Liver (tissue), 8 donors: ENCODE measurements at regions not wholly inside any gene's neighbourhood (a gene's known extent, or its start where the extent isn't known, plus 50 kb on each side); places are given as distances from the start of the nearest gene placed in this dataset. TPM values are rescaled to one million over a fixed set of nuclear protein-coding genes. Genes with fewer than 3 reads are reported as not detected.

Experiments
- DNase-seq: peaks from one replicate; pipeline ENCODE4 v3.0.0-alpha.2; 2017; ENCODE audit warnings: low spot score
- H3K27ac ChIP-seq, 2 donors: one replicate each; pipeline ENCODE4 v1.7.0; 2013; ENCODE audit warnings: inconsistent platforms in 2 of 2, low read length in 2 of 2, control low read depth in 1 of 2, low read depth in 1 of 2, mild to moderate bottlenecking in 1 of 2
- H3K27me3 ChIP-seq, 4 donors: one replicate each; pipeline versions ENCODE4 v1.6.1 to v1.7.0; 2013; ENCODE audit warnings: low read length in 3 of 4, inconsistent platforms in 1 of 4, mild to moderate bottlenecking in 1 of 4, moderate library complexity in 1 of 4; ENCODE audit not compliant: control insufficient read depth in 4 of 4, insufficient read depth in 4 of 4
- H3K36me3 ChIP-seq, 4 donors: one replicate each; pipeline versions ENCODE4 v1.6.1 to v1.7.0; 2013; ENCODE audit warnings: low read length in 3 of 4, mild to moderate bottlenecking in 3 of 4, low read depth in 1 of 4, moderate library complexity in 1 of 4; ENCODE audit not compliant: control insufficient read depth in 4 of 4, insufficient read depth in 3 of 4
- H3K4me1 ChIP-seq, 4 donors: one replicate each; pipeline versions ENCODE4 v1.6.1 to v1.7.0; 2013; ENCODE audit warnings: low read length in 3 of 4, mild to moderate bottlenecking in 3 of 4, moderate library complexity in 1 of 4; ENCODE audit not compliant: control insufficient read depth in 4 of 4, insufficient read depth in 4 of 4
- H3K4me3 ChIP-seq, 3 donors: one replicate each; pipeline versions ENCODE4 v1.6.1 to v1.7.0; 2013; ENCODE audit warnings: low read length in 3 of 3, control low read depth in 1 of 3, low read depth in 1 of 3, mild to moderate bottlenecking in 1 of 3
- H3K9ac ChIP-seq, 2 donors: one replicate each; pipeline ENCODE4 v1.7.0; 2013; ENCODE audit warnings: low read length in 2 of 2, mild to moderate bottlenecking in 2 of 2, moderate library complexity in 2 of 2, control low read depth in 1 of 2, low read depth in 1 of 2
- H3K9me3 ChIP-seq, 4 donors: one replicate each; pipeline versions ENCODE4 v1.6.1 to v1.7.0; 2013; ENCODE audit warnings: low read length in 3 of 4; ENCODE audit not compliant: control insufficient read depth in 4 of 4
- EGR1 ChIP-seq, 2 donors: IDR thresholded peaks; 2 replicates each; pipeline ENCODE4 v1.6.1; 2016 to 2018; ENCODE audit warnings: antibody characterized with exemption in 2 of 2, low read depth in 2 of 2
- FOXA2 ChIP-seq: IDR thresholded peaks from 2 replicates; pipeline ENCODE4 v1.6.1; 2016; ENCODE audit warnings: antibody characterized with exemption
- GABPA ChIP-seq, 2 donors: IDR thresholded peaks in 1 of 2; conservative IDR thresholded peaks in 1 of 2; 2 replicates each; pipeline ENCODE4 v1.6.1; 2016; ENCODE audit warnings: antibody characterized with exemption in 2 of 2, mild to moderate bottlenecking in 1 of 2, moderate library complexity in 1 of 2
- HNF4A ChIP-seq, 2 donors: conservative IDR thresholded peaks; 2 replicates each; pipeline ENCODE4 v1.6.1; 2016; ENCODE audit warnings: antibody characterized with exemption in 2 of 2, mild to moderate bottlenecking in 2 of 2
- MAX ChIP-seq: IDR thresholded peaks from 2 replicates; pipeline ENCODE4 v1.6.1; 2016; ENCODE audit warnings: antibody characterized with exemption
- NR2F2 ChIP-seq: IDR thresholded peaks from 2 replicates; pipeline ENCODE4 v1.6.1; 2016; ENCODE audit warnings: antibody characterized with exemption
- RAD21 ChIP-seq, 2 donors: IDR thresholded peaks; 2 replicates each; pipeline ENCODE4 v1.6.1; 2016; ENCODE audit warnings: antibody characterized with exemption in 2 of 2, mild to moderate bottlenecking in 2 of 2
- RXRA ChIP-seq, 2 donors: IDR thresholded peaks; 2 replicates each; pipeline ENCODE4 v1.6.1; 2017 to 2018; ENCODE audit warnings: antibody characterized with exemption in 2 of 2, mild to moderate bottlenecking in 1 of 2
- SP1 ChIP-seq: IDR thresholded peaks from 2 replicates; pipeline ENCODE4 v1.6.1; 2018; ENCODE audit warnings: antibody characterized with exemption, mild to moderate bottlenecking
- ZBTB33 ChIP-seq: IDR thresholded peaks from 2 replicates; pipeline ENCODE4 v1.6.1; 2016; ENCODE audit warnings: antibody characterized with exemption
- WGBS: extraction: QIAGEN DNeasy Blood & Tissue Kit; methylation state at CpG from one replicate; pipeline ENCODE4 v1.1.7; 2013; 5-methylcytosine and 5-hydroxymethylcytosine counted together
- small RNA-seq: library from RNA; depleted of rRNA; stranded (forward); fragments of <200 nt; gene quantifications from one replicate; pipeline ENCODE3, GENCODE V24; 2014
- donor health status: healthy.
- donor health status: healthy.
- donor health status: healthy.
- donor health status: healthy.

GRCh38 chr12:41634091-41634490, 446.0 kb downstream of the PDZRN4 start:
- H3K36me3 ChIP-seq: no peaks in the 10 kb centered on the region
- H3K27me3 ChIP-seq: peaks cover 0 to 2% (median 0%) of the 10 kb centered on the region in 4 donors
- WGBS: 79% methylated on average over 4 of the region's 4 CpGs
- no peak for DNase-seq
- H3K9ac ChIP-seq: no peak overlapping the region
- H3K9me3 ChIP-seq: peaks cover 0 to 8% (median 0%) of the 10 kb centered on the region in 4 donors
- TF ChIP-seq RXRA (IDR thresholded peaks at IDR 0.05): no peak
- no peak for TF ChIP-seq HNF4A (conservative IDR thresholded peaks at IDR 0.05)
- H3K27ac ChIP-seq: no peak overlapping the region
- H3K4me3 ChIP-seq: no peak overlapping the region
- no peaks in the 10 kb centered on the region for H3K4me1 ChIP-seq

GRCh38 chr12:41629611-41630010, 441.5 kb downstream of the PDZRN4 start:
- no peak overlapping the region for H3K9ac ChIP-seq
- no peak overlapping the region for H3K4me3 ChIP-seq
- H3K27ac ChIP-seq: no peak overlapping the region
- H3K4me1 ChIP-seq: no peaks in the 10 kb centered on the region
- TF ChIP-seq NR2F2 (no peak), GABPA (IDR thresholded peaks at IDR 0.05 in 1 of 2, conservative IDR thresholded peaks at IDR 0.05 in 1 of 2) (no peak), EGR1 (IDR thresholded peaks at IDR 0.05; ENCODE audit: low read depth in 2 of 2) (no peak)
- 91% methylated on average over 1 of the region's 1 CpG for WGBS
- H3K27me3 ChIP-seq: peaks cover 0 to 2% (median 0%) of the 10 kb centered on the region in 4 donors
- H3K9me3 ChIP-seq: peaks cover 0 to 11% (median 0%) of the 10 kb centered on the region in 4 donors
- DNase-seq: no peak
- H3K36me3 ChIP-seq: no peaks in the 10 kb centered on the region

- TF ChIP-seq SP1 (no peak), RAD21 (IDR thresholded peaks at IDR 0.05) (no peak), GABPA (IDR thresholded peaks at IDR 0.05 in 1 of 2, conservative IDR thresholded peaks at IDR 0.05 in 1 of 2) (no peak), RXRA (IDR thresholded peaks at IDR 0.05) (no peak)
- Histone ChIP-seq H3K9me3 (peaks cover 0 to 11% (median 0%) of the 10 kb centered on the region in 4 donors), H3K4me1 (no peaks in the 10 kb centered on the region), H3K36me3 (no peaks in the 10 kb centered on the region), H3K9ac (no peak overlapping the region), H3K27ac (no peak overlapping the region), H3K27me3 (peaks cover 0 to 2% (median 0%) of the 10 kb centered on the region in 4 donors), H3K4me3 (no peak overlapping the region)
- 79% methylated on average over 5 of the region's 5 CpGs for WGBS
- DNase-seq: no peak
Observed at GRCh38 chr12:41627476-41627875, 439.4 kb downstream of the PDZRN4 start.

GRCh38 chr12:41624571-41624970, 436.5 kb downstream of the PDZRN4 start:
- H3K27ac ChIP-seq: no peak overlapping the region
- no peaks in the 10 kb centered on the region for H3K4me1 ChIP-seq
- DNase-seq: no peak
- 30% methylated on average over 1 of the region's 1 CpG for WGBS
- no peak for TF ChIP-seq FOXA2
- TF ChIP-seq MAX: no peak
- TF ChIP-seq ZBTB33: no peak
- TF ChIP-seq SP1: no peak
- H3K9ac ChIP-seq: no peak overlapping the region
- peaks cover 0 to 3% (median 0%) of the 10 kb centered on the region in 4 donors for H3K9me3 ChIP-seq
- H3K27me3 ChIP-seq: no peaks in the 10 kb centered on the region
- no peaks in the 10 kb centered on the region for H3K36me3 ChIP-seq
- H3K4me3 ChIP-seq: no peak overlapping the region

Small RNAs in the stretch of these regions (small RNA-seq; reads per million reads assigned to genes)
- gene RNA5SP360: not detected
